ENCODE measurements at regions not wholly inside any gene's neighbourhood (a gene's known extent, or its start where the extent isn't known, plus 50 kb on each side); places are given as distances from the start of the nearest gene placed in this dataset.

DNA sequence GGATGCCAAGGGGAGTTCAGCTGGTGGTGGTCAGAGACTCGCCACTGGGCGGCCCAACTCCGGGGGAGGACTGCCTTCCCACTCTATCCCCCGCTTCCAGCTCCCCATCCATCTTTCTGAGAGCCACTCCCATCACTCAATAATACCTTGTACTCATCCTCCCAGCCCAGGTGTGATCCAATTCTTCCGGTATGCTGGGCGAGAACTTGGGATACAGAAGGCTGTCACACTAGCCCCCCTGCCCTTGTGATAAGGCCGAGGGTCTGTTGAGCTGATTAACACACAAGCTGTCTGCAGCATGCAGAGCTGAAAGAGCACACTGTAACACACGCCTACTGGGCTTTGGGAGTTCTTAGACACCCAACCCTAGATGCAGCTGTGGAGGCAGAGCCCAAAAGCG, 460.4 kb upstream of the EEF2KMT start:
- TF ChIP-seq, protein P1, sequence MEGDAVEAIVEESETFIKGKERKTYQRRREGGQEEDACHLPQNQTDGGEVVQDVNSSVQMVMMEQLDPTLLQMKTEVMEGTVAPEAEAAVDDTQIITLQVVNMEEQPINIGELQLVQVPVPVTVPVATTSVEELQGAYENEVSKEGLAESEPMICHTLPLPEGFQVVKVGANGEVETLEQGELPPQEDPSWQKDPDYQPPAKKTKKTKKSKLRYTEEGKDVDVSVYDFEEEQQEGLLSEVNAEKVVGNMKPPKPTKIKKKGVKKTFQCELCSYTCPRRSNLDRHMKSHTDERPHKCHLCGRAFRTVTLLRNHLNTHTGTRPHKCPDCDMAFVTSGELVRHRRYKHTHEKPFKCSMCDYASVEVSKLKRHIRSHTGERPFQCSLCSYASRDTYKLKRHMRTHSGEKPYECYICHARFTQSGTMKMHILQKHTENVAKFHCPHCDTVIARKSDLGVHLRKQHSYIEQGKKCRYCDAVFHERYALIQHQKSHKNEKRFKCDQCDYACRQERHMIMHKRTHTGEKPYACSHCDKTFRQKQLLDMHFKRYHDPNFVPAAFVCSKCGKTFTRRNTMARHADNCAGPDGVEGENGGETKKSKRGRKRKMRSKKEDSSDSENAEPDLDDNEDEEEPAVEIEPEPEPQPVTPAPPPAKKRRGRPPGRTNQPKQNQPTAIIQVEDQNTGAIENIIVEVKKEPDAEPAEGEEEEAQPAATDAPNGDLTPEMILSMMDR (IDR thresholded peaks at IDR 0.05) = no peak
- TF ChIP-seq POLR2A (IDR thresholded peaks at IDR 0.05) = no peak

Data from heart left ventricle (tissue), 13 donors.